GM23248 (cell line): ENCODE measurements at regions not wholly inside any gene's neighbourhood (a gene's known extent, or its start where the extent isn't known, plus 50 kb on each side); places are given as distances from the start of the nearest gene placed in this dataset.

ENCODE experiments used
- EZH2 ChIP-seq: fragments of 200-600 bp; sonication (generic); IDR thresholded peaks from 2 replicates; pipeline ENCODE4 v1.6.1; 2018; ENCODE audit warnings: antibody characterized with exemption, mild to moderate bottlenecking; ENCODE audit not compliant: insufficient read depth, poor library complexity, severe bottlenecking
- EZH2phosphoT487 ChIP-seq: fragments of 200-600 bp; sonication (generic); IDR thresholded peaks from 2 replicates; pipeline ENCODE4 v1.6.1; 2018; ENCODE audit warnings: antibody characterized with exemption, moderate library complexity, mild to moderate bottlenecking, low read depth; ENCODE audit not compliant: insufficient read depth

DNA sequence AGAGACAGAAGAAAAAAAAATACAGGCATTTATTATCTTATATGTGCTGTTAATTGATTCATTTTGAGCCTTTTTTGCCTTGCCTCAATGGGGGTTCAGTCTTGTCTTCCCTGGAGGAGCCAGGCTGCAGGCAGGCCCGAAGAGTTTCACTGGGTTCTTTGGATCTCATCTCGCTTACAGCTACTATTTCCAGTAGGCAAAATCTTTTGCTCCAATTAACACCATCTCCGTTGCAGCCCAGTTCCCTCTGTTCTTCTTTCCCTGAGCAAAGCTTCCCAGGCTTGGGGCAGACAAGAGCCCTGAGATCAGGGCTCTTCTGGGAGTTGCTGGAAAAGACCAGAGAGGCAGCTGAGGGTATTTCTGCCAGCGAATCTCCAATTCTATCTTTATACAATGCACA is 168.8 kb upstream of the CELF4 start:
- TF ChIP-seq EZH2 (no peak), EZH2phosphoT487 (no peak)
